LNCAP (cell line): ENCODE measurements at regions not wholly inside any gene's neighbourhood (a gene's known extent, or its start where the extent isn't known, plus 50 kb on each side); places are given as distances from the start of the nearest gene placed in this dataset.

ENCODE experiments used
- TF ChIP-seq, protein P1 (sequence below): fragments of 450-650 bp; IDR thresholded peaks from 2 replicates; pipeline ENCODE4 v1.5.1; 2017; ENCODE audit warnings: mild to moderate bottlenecking

DNA sequence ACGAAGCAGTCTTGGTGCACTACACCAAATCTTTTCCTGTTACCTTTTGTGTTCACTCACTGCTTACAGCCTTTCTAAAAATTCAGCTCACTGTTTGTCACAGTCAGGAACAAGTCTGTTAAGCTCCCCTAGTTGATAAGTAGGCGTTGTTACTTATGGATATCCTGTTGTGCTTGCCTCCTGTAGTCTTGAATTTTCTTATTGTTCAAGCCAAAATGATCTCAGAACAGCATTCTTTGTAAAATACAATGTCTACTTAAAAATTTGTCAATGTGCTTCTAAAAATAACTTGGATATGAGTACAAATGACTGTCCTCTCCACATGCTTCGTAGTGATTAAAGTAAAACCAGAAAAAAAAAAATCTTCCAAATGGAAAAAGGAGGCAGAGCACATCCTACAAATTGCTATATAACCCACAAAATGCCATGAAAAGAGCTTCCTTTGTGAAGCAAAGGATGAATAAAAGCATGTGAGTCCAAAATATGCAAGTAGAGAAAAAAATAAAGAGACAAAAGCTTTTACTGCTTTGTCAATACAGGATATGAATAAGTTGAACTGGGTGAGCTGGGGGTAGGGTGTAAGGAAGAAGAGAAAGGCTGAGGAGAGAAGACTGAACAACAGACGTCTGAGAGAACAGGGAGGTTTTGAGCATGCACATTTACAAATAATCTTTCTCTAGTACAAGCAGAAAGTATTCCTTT lies 228.9 kb upstream of the ADGRL4 start:
- TF ChIP-seq, protein P1, sequence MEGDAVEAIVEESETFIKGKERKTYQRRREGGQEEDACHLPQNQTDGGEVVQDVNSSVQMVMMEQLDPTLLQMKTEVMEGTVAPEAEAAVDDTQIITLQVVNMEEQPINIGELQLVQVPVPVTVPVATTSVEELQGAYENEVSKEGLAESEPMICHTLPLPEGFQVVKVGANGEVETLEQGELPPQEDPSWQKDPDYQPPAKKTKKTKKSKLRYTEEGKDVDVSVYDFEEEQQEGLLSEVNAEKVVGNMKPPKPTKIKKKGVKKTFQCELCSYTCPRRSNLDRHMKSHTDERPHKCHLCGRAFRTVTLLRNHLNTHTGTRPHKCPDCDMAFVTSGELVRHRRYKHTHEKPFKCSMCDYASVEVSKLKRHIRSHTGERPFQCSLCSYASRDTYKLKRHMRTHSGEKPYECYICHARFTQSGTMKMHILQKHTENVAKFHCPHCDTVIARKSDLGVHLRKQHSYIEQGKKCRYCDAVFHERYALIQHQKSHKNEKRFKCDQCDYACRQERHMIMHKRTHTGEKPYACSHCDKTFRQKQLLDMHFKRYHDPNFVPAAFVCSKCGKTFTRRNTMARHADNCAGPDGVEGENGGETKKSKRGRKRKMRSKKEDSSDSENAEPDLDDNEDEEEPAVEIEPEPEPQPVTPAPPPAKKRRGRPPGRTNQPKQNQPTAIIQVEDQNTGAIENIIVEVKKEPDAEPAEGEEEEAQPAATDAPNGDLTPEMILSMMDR: no peak

DNA sequence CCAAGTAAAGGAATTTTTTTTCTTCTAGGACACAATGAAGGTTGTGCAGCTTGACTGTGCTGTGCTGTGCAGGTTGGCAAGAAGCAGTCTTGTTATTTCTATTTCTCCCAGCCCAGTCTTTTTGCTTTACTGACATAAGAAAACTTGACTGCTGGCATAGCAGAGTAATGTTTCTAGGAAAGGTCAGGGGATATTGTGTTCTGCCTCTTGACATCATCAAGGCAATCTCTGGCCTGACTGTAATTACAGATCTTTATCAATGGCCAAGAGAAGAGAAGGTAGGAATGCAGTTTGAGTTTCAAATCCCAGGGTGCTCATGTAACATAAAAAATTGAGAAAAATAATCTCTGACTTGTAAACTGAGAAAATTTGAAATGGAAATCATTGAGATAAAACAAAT lies 226.3 kb upstream of the ADGRL4 start:
- TF ChIP-seq, protein P1: no peak

DNA sequence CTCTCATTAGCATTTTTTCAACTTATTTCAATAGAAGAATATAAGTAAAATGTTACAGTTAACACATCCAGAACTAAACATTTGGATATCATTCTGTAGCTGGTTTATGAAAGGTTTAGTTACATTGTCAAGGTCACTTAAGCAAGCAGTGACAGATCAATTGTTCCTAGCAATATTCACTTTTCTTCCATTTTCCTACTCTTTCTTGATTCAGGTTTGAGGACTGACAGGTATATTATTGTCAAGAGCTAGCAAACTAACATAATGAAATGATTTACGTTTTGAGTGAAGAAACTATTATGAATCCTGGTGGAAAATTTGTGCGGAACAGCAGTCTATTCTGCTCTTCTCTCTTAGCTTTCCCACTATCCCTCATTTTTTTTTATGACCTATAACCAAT lies 220.4 kb upstream of the ADGRL4 start:
- TF ChIP-seq, protein P1: no peak

DNA sequence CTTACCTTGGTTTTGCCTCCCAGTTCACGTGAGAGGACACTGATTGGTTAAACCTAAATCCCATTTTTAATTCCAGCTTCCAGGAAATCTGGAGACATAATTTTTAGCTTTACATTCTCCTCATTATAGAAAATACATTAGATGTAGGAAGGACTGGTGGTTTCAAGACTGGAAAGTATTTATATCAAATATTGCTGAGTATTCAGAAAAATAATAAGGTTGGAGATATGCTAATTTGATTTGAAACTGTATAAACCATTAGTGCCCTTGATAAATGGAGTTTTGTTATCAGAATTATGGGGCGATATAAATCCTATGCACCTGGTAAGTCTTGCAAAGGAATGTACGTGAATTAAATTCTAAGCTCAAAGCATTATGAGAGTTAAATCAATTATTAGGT lies 218.0 kb upstream of the ADGRL4 start:
- TF ChIP-seq, protein P1: no peak

DNA sequence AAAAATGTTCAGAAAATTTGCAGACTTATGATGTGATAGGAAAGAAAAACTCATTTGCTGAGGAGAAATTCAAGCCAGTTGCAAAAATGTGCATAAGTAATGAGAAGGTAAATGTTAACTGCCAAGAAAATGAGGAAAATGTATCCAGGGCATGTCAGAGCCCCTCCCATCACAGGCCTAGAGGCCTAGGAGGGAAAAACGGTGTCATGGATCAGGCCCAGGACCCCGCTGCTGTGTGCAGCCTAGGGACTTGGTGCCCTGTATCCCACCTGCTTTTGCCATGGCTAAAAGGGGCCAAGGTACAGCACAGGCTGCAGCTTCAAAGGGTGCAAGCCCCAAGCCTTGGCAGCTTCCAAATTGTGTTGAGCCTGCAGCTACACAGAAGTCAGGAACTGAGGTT lies 214.0 kb upstream of the ADGRL4 start:
- TF ChIP-seq, protein P1: no peak

DNA sequence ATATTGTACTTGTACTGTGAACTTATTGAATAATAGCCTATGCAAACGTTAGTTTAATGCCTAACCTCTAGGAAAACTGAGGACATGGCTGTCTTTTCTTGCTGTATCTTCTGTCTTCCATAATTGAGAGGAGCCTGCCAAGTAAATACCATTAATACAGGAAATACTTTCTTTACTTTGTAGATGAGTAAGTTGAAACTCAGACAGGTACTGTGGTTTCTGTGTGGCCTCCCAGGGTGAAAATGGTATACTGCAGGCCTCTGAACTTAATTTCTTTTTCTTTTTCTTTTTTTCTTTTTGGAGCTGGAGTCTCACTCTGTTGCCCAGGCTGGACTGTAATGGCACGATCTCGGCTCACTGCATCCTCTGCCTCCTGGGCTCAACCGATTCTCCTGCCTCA lies 208.8 kb upstream of the ADGRL4 start:
- TF ChIP-seq, protein P1: no peak

DNA sequence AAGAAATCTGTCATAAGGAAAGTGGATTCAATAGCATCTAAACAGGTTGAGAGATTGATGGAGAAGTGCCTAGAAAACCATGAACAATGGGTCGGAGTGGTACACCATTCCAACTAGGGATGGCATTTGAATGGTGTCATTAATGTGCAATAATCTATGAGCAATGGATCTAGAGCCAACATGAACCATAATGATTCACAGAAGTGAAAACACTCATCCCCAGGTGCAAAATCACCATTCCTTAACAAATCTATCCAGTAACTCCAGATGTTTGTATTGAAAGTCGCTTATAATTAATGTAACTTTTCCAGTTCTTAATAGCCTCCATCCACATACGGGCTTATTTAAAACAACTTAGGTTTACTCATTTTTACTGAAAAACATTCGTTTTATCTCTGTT lies 201.3 kb upstream of the ADGRL4 start:
- TF ChIP-seq, protein P1: no peak

DNA sequence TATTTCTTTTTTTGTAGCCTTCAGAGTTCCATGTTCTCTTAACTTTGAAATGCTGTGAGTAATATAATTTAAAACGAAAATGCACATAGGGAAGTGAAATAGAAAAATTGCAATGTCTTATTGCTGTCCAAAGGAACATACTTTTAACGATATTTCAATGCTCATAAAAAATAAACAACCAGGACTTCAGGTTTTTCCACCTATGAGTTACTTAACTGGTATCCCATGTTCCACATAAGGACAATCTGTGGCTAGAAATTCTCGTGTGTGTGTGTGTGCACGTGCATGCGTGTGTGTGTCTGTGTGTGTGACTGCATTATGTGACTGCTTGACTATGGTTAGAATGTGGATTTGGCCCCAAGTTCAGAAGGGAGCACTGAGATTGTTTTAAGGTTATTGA lies 200.8 kb upstream of the ADGRL4 start:
- TF ChIP-seq, protein P1: no peak
